WERI-Rb-1 (cell line): ENCODE measurements at regions not wholly inside any gene's neighbourhood (a gene's known extent, or its start where the extent isn't known, plus 50 kb on each side); places are given as distances from the start of the nearest gene placed in this dataset.

Source experiments
- DNase-seq: peaks from one replicate; pipeline ENCODE4 v3.0.0-alpha.2; 2020
- H3K27ac ChIP-seq: fragments of 250-450 bp; sonication (Bioruptor Pico); 2 replicates; pipeline ENCODE4 v1.5.1; 2020; ENCODE audit warnings: mild to moderate bottlenecking, moderate library complexity
- H3K27me3 ChIP-seq: fragments of 250-450 bp; sonication (Bioruptor Pico); 2 replicates; pipeline ENCODE4 v1.5.1; 2021; ENCODE audit warnings: mild to moderate bottlenecking, low read depth, moderate library complexity; ENCODE audit not compliant: insufficient read depth, severe bottlenecking
- H3K36me3 ChIP-seq: fragments of 250-450 bp; sonication (Bioruptor Pico); 2 replicates; pipeline ENCODE4 v1.5.1; 2020; ENCODE audit warnings: mild to moderate bottlenecking, moderate library complexity
- H3K4me3 ChIP-seq: 2 replicates; pipeline ENCODE4 v1.5.1; 2011; ENCODE audit warnings: low read depth, mild to moderate bottlenecking, control low read depth, low read length
- H3K9me3 ChIP-seq: fragments of 250-450 bp; sonication (Bioruptor Pico); 2 replicates; pipeline ENCODE4 v1.5.1; 2021; ENCODE audit warnings: mild to moderate bottlenecking, moderate library complexity; ENCODE audit not compliant: severe bottlenecking
- CTCF ChIP-seq: IDR thresholded peaks from 2 replicates; pipeline ENCODE4 v1.5.1; 2011; ENCODE audit warnings: low read depth, mild to moderate bottlenecking, control low read depth, inconsistent platforms, low read length

DNA sequence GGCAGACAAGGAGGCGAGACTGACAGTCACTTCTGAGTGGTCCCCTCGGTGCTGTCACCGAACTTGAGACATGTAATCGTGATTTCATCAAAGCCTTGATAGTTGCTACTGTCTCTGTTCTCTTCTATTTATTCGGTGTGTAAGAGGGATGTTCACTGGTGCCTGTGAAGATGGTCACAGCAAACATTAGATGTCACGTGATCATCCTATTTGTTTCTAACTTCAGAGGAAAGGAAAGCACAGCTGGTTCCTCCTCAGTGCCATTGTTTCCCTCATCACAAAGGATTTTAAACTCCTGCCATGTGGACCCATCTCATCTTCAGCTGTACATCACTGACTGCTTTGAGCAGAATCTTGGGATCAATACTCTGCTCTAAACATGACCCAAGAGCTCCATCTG lies 73.1 kb upstream of the CLMP start:
- H3K27me3 ChIP-seq = no peaks in the 10 kb centered on the region
- no peak for DNase-seq
- no peaks in the 10 kb centered on the region for H3K36me3 ChIP-seq
- H3K27ac ChIP-seq = no peak overlapping the region
- TF ChIP-seq CTCF = no peak
- no peaks in the 10 kb centered on the region for H3K9me3 ChIP-seq
- no peak overlapping the region for H3K4me3 ChIP-seq

DNA sequence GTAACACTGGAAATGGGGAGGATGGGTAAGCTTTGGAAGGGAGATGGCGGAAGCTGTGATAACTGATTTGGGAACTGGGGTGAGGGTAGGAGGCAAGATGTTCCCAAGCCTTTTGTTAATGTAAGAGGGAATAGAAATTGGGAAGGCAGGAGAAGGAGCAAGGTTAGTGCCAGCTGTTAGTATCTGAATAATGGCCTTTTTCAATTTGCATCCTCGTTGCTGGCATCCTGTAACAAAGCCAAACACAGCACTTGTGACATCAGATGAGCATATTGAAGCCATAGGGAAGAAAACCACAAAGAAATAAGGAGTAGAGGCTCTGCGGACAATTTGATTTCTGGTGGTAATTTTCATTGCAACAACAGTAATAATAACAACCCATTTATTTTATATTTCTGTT lies 70.9 kb upstream of the CLMP start:
- TF ChIP-seq CTCF = no peak
- H3K27me3 ChIP-seq = no peaks in the 10 kb centered on the region
- H3K27ac ChIP-seq = no peak overlapping the region
- no peaks in the 10 kb centered on the region for H3K36me3 ChIP-seq
- H3K4me3 ChIP-seq = no peak overlapping the region
- no peak for DNase-seq
- H3K9me3 ChIP-seq = no peaks in the 10 kb centered on the region

- H3K36me3 ChIP-seq = no peaks in the 10 kb centered on the region
- no peak for DNase-seq
- no peak overlapping the region for H3K27ac ChIP-seq
- no peak overlapping the region for H3K4me3 ChIP-seq
- no peaks in the 10 kb centered on the region for H3K9me3 ChIP-seq
- no peak for TF ChIP-seq CTCF
- no peaks in the 10 kb centered on the region for H3K27me3 ChIP-seq
Measured at GRCh38 chr11:123264431-123264780, 69.4 kb upstream of the CLMP start.

DNA sequence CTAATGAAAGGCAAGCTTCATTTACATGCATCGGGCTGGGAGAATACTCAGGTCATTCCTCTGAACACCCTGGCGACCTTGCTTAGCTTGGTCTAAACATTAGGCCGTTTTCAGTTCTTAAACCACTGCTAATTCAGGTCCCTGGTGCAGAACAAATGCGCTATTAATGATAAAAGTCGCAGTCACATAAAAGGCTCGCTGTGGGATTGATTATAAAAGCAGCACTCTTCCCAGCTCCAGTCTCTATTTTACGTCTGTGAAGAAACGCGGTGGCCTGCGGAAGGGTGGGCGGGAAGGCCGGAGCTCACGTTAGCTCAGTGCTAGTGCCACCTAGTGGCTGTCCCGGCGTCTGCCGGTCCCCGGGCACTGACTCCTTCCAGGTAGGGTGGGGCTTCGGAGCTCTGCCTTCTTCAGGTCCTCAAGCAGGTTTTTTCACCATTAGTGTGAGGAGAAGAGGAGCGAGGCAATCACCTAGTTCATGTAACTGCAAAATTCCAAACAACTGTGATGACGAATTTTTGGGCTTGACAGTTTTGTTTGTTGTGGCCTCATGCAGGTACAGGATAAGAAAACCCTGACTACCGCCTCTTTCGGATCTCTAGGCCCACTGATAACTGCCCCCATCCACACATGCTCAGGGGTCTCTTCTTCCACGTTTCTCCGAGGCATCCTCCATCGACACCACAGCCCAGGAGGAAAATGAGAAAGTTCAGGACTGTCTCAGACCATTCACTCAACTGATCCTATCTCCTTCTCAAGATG lies 66.5 kb upstream of the CLMP start:
- Histone ChIP-seq H3K27ac (no peak overlapping the region), H3K27me3 (no peaks in the 10 kb centered on the region), H3K9me3 (no peaks in the 10 kb centered on the region), H3K4me3 (peak overlapping the region; percentile 6; the same call in 1 of the 2 replicates), H3K36me3 (no peaks in the 10 kb centered on the region)
- TF ChIP-seq CTCF = peak; percentile 96
- DNase-seq = peak; percentile 90

- Histone ChIP-seq H3K27me3 (no peaks in the 10 kb centered on the region), H3K36me3 (no peaks in the 10 kb centered on the region), H3K27ac (no peak overlapping the region), H3K9me3 (no peaks in the 10 kb centered on the region), H3K4me3 (no peak overlapping the region)
- TF ChIP-seq CTCF = no peak
- no peak for DNase-seq
Measured at GRCh38 chr11:123260511-123261211, 65.6 kb upstream of the CLMP start.

GRCh38 chr11:123258877-123259276 lies 63.8 kb upstream of the CLMP start:
- no peak overlapping the region for H3K4me3 ChIP-seq
- no peaks in the 10 kb centered on the region for H3K9me3 ChIP-seq
- no peak for TF ChIP-seq CTCF
- H3K27ac ChIP-seq = no peak overlapping the region
- H3K36me3 ChIP-seq = no peaks in the 10 kb centered on the region
- no peak for DNase-seq
- no peaks in the 10 kb centered on the region for H3K27me3 ChIP-seq
